Fibroblast of the aortic adventitia (primary cell): ENCODE measurements at regions not wholly inside any gene's neighbourhood (a gene's known extent, or its start where the extent isn't known, plus 50 kb on each side); places are given as distances from the start of the nearest gene placed in this dataset.

ENCODE experiments used
- DNase-seq: peaks from one replicate; pipeline ENCODE4 v3.0.0-alpha.2; 2010; ENCODE audit warnings: low read depth
- H3K4me3 ChIP-seq: 2 replicates; pipeline ENCODE4 v1.5.1; 2011; ENCODE audit warnings: low read depth, mild to moderate bottlenecking, control low read depth, low read length, moderate library complexity
- CTCF ChIP-seq: IDR thresholded peaks from 2 replicates; pipeline ENCODE4 v1.5.1; 2011; ENCODE audit warnings: mild to moderate bottlenecking, low read length, control low read depth, inconsistent platforms; ENCODE audit not compliant: insufficient read depth

- H3K4me3 ChIP-seq, result no peak overlapping the region
- no peak for DNase-seq
- TF ChIP-seq CTCF, result no peak
Observed at GRCh38 chr18:75864816-75865215, 437.3 kb upstream of the SMIM21 start.

- TF ChIP-seq CTCF, result no peak
- no peak for DNase-seq
- no peak overlapping the region for H3K4me3 ChIP-seq
Observed at GRCh38 chr18:75863696-75864095, 436.2 kb upstream of the SMIM21 start.

- TF ChIP-seq CTCF, result no peak
- no peak overlapping the region for H3K4me3 ChIP-seq
- no peak for DNase-seq
Observed at GRCh38 chr18:75862458-75862857, 435.0 kb upstream of the SMIM21 start.

GRCh38 chr18:75860166-75860565 lies 432.7 kb upstream of the SMIM21 start:
- no peak for TF ChIP-seq CTCF
- DNase-seq, result no peak

GRCh38 chr18:75859533-75859932 lies 432.0 kb upstream of the SMIM21 start:
- H3K4me3 ChIP-seq, result no peak overlapping the region
- no peak for TF ChIP-seq CTCF
- no peak for DNase-seq

More at GRCh38 chr18:75860166-75860565, 432.7 kb upstream of the SMIM21 start:
- no peak overlapping the region for H3K4me3 ChIP-seq

- H3K4me3 ChIP-seq, result no peak overlapping the region
- DNase-seq, result no peak
- TF ChIP-seq CTCF, result no peak
Observed at GRCh38 chr18:75858754-75859153, 431.3 kb upstream of the SMIM21 start.

- no peak for TF ChIP-seq CTCF
- no peak for DNase-seq
- no peak overlapping the region for H3K4me3 ChIP-seq
Observed at GRCh38 chr18:75857558-75857957, 430.1 kb upstream of the SMIM21 start.
